ENCODE measurements at regions not wholly inside any gene's neighbourhood (a gene's known extent, or its start where the extent isn't known, plus 50 kb on each side); places are given as distances from the start of the nearest gene placed in this dataset.

GRCh38 chr12:78430551-78430950, 434.0 kb upstream of the SYT1 start:
- TF ChIP-seq POLR2AphosphoS5 (IDR thresholded peaks at IDR 0.05) = no peak
- TF ChIP-seq, protein P1, sequence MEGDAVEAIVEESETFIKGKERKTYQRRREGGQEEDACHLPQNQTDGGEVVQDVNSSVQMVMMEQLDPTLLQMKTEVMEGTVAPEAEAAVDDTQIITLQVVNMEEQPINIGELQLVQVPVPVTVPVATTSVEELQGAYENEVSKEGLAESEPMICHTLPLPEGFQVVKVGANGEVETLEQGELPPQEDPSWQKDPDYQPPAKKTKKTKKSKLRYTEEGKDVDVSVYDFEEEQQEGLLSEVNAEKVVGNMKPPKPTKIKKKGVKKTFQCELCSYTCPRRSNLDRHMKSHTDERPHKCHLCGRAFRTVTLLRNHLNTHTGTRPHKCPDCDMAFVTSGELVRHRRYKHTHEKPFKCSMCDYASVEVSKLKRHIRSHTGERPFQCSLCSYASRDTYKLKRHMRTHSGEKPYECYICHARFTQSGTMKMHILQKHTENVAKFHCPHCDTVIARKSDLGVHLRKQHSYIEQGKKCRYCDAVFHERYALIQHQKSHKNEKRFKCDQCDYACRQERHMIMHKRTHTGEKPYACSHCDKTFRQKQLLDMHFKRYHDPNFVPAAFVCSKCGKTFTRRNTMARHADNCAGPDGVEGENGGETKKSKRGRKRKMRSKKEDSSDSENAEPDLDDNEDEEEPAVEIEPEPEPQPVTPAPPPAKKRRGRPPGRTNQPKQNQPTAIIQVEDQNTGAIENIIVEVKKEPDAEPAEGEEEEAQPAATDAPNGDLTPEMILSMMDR (IDR thresholded peaks at IDR 0.05) = no peak
- TF ChIP-seq EP300 (IDR thresholded peaks at IDR 0.05) = no peak

Measured in suprapubic skin (tissue), 4 donors.